Right ventricle myocardium inferior (tissue), 1 donor: ENCODE measurements at regions not wholly inside any gene's neighbourhood (a gene's known extent, or its start where the extent isn't known, plus 50 kb on each side); places are given as distances from the start of the nearest gene placed in this dataset.
"Not testable (repeated sequence)": the region's sequence is repeated elsewhere in the genome, so short reads cannot be mapped to it uniquely, and the experiment has no call there.

Experiments used
- ATAC-seq: fragments of 200-7000 bp; cut with Tn5 transposase; one replicate; pipeline ENCODE4 v1.9.1; 2020; ENCODE audit warnings: mild to moderate bottlenecking, moderate library complexity
- DNase-seq: peaks from one replicate; pipeline ENCODE4 v3.0.0; 2021; ENCODE audit errors: missing footprints
- intact Hi-C: fragments of 100-400 bp; cut with DNase I; formaldehyde crosslinking; loops from one replicate; pipeline ENCODE4 v1.11.0; 2022
- donor health status: DM: no; HTN: yes; CAD: no; lungs with severe emphysema.

DNA sequence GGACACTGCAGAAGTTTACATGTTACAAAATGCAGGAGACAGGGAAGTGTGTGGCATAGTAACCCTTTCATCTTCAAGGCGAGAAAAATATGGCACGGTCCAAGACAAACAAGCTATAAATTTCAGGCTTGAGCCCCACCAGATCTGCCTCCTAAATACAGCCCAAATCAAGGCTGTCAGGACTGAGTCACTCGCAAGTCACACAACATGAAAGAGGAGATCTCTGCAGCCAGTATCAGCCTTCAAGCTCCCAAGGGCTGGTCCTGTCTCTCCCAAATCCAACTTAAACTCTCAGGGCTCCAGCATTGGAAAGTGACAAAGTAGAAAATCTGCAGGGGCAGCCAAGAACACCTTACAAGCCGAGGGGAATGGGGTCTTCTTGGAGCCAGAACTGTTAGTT, 106.3 kb upstream of the GATA6 start:
- intact Hi-C loops: no loop called here
- no peak for DNase-seq
- ATAC-seq: no peak

DNA sequence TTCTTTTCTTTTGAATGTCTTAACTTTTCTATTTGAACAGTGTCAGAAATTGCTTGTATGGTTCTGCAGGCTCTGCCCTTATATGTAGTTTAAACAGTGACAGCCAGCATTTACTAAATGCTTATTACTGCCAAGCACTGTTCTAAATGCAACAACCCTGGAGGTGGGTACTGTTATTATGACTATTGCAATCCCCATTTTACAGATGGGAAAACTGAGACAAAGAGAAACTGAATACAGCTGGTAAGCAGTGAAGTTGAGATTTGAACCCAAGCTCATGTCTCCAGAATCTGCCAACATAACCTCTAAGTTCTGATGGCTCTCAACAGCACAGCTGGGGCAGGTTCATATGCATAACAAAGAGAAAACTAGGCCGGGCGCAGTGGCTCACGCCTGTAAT, 105.7 kb upstream of the GATA6 start:
- intact Hi-C loops: no loop called here
- no peak for DNase-seq
- no peak for ATAC-seq

DNA sequence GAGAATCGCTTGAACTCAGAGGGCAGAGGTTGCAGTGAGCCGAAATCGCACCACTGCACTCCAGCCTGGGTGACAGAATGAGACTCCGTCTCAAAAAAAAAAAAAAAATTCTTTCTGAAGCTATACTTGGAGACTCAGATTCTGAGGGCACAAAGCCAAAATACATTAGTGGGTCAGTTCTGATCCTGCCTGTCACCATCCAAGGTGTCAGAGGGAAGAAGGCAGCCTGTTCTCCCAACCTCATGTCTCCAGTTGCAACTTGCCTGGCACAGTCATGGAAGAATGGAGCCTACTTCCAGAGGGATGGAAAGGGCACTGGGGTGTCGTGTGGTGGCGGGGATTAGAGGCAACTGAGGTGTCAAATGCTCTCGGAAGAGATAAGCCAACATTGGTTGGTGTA, 104.8 kb upstream of the GATA6 start:
- ATAC-seq (no peak), DNase-seq (no peak)
- intact Hi-C loops: no loop called here

DNA sequence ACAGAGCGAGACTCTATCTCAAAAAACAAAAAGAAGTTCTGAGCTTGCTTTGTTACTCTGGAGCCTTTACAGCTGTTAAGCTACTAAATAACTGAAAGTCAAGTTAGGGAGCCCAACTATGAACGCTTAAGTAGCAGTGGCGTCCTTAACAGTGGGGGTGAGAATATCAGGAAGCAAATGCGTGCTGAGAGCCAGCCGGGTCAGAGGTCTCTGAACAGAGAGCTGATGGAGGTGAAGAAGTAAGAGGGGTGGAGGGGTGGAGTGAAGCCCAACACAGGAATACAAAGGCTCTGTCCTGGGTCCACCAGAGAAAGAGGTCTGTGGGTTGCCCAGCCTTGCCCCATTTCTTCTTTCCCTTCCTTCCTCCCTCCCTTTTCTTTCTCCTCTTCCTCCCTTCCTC, 104.1 kb upstream of the GATA6 start:
- DNase-seq (no peak), ATAC-seq (no peak)
- intact Hi-C loops: no loop called here

DNA sequence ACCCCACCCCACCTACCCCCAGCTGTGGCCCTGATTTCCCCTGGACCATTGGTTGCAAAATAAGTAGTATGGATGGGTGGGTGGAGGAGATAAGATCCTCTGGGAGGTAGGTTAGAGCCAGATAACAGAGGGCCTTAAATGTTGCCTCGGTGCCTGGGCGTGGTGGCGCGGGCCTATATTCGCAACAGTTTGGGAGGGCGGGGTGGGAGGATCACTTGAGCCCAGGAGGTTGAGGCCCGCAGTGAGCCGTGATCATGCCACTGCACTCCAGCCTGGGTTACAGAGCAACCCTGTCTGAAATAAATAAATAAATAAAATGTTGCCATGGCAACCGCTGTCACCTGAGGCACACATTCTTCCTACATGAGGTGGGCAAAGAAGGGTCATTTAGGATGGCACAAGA, 103.3 kb upstream of the GATA6 start:
- ATAC-seq: no peak
- DNase-seq: no peak
- intact Hi-C loops: no loop called here

DNA sequence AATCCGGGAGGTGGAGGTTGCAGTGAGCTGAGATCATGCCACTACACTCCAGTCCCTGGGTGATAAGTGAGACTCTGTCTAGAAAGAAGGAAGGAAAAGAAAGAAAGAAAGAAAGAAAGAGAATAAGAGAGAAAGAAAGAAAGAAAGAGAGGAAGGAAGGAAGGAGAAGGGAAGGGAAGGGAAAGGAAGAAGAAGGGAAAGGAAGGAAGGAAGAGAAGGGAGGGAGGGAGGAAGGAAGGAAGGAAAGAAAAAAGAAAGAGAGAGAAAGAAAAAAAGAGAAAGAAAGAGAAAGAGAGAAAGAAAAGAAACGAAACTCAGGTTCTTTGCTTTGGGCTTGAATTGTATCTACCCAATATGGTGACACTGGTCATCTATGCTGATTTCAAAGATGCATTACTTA, 102.3 kb upstream of the GATA6 start:
- ATAC-seq (no peak), DNase-seq (no peak)
- intact Hi-C loops: no loop called here

DNA sequence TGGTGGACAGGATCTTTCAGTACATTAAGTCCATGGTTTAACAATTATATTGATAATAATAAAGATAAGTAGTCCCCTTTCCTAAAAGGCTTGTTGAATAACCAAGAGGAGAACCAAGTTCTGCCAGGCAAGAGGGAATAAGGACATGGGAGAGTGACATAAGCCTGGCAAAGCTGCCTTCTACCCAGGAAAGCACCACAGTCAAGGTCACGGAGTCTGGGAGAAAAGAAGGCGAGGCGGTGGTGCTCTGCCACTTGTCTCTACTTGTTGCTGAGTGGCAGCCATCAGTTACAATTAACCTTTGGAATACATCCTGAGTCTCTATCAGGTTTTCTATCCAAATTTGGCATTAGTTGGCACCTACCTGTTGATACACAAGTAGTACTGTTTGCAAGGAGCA, 101.7 kb upstream of the GATA6 start:
- ATAC-seq: no peak
- DNase-seq: no peak
- intact Hi-C loops: no loop called here

DNA sequence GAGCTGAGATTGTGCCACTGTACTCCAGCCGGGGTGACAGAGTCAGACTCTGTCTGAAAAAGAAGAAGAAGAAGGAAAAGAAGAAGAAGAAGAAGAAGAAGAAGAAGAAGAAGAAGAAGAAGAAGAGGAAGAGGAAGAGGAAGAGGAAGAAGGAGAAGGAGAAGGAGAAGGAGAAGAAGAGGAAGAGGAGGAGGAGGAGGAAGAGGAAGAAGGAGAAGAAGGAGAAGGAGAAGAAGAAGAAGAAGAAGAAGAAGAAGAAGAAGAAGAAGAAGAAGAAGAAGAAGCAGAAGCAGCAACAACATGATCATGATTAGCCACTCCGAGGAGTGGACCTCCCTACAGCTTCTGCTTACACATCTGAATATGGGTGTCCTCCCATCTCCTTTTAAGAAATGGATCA, 100.6 kb upstream of the GATA6 start:
- intact Hi-C loops, DNase-seq, ATAC-seq: not testable (repeated sequence)

DNA sequence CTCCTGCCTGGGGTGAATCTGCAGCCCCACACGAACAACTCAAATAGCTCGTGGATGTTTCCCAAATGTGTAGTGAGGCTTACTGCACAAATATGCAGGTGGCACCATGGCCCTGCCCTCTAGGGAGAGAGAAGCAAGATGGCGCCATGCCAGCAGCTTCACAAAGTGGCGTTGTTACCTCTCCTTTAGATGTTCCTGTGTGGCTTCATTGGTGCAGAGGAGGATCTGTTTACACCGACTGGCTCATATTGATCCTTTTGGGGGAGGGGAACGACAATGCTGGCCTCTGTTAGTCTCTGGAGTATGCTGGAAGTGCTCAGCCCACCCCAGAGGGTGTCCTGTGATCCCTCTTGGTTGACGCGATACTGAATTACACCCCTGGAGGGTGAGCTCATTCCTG, 99.5 kb upstream of the GATA6 start:
- intact Hi-C loops: no loop called here
- DNase-seq (no peak), ATAC-seq (no peak)

DNA sequence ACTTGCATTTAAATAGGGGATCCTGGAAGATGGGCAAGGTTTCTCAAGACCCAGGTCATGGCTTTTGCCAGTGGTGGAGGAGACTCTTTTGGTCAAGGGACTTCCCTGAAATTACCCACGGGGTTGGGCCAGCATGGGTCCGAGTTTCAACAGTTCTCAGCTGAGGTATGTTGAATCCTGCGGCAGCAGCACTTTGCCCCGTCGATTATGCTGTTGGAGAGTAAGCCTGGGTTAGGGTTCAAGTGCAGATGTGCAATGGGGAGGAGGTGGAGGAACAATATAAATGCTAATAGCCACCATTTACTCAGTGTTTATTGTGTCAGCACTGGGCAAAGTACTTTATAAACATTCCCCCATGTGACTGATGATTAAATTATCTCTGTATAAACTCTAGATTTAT, 96.0 kb upstream of the GATA6 start:
- intact Hi-C loops: no loop called here
- no peak for ATAC-seq
- DNase-seq: no peak

DNA sequence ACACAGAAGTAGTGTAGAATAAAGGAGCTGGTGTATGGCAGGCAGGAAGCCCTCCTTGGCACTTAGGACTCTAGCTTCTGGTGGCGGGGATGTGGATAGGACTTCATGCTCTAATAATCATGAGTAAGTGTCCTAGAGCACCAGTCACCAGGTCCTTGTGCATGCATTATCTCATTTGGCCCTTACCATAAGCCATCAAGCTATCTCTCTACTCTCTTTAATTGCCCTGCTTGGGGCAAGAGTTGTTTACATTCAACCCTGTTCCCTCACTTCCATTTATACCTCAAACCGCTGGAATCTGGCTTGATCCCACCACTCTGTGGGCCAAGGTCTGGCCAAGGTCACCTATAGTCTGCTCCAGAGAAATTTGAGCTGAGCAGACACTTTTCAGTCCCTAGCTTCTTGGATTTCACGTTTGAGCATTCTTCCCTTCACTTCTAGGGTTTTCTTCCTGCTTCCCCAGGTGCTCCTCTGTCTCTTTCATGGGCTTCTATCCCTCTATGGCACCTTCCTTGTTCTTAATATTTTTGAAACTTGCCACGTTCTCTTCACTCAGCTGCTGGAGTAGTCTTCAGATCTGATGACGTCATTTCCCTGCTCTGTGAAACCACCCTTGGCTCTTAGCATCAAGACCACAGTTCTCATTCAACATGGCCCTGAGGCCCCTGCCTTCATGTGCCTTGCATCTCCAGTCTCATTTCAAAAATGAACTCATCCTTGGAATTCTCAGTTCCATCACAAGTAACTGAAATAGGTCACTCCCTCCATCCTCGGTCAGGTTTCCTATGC, 94.9 kb upstream of the GATA6 start:
- intact Hi-C loops: no loop called here
- ATAC-seq (no peak), DNase-seq (no peak)

DNA sequence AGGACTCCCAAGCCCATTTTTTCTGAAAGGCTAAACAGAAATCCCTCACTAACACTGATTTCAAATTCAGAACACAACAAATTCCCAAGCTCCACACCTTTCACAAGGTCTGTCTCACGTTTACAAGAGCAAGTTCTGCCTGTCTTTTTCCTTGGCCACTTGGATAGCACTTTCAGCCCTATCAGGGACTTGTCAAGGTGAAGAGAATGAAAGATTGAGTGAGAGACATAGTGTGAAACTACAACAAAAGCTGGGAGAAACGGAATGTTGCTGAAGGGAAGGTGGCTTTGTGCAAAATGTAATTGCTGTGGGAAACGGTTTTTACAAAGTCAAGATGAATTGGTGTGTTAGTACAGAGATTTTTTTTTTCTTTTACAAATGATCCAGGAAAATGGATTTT, 89.4 kb upstream of the GATA6 start:
- DNase-seq: no peak
- intact Hi-C loops: no loop called here
- ATAC-seq: no peak

DNA sequence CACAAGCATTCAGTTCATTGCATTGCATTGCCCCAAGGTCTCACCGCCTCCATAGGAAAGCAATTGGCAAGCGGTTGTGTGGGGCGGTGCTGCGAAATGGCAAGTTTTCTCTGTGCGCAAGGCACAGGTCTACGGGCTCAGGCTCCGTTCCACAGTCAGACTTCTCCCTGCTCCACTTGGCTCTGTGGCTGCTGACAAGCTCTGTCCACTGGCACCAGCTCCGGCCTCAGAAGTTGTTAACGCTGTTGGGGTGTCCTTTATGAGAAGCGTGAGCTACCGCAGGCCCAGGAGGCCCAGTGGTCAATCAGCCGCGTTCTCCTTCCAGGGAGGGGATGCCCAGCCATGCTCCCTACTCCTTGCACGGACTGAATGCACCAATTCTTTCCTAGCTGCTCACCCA, 87.0 kb upstream of the GATA6 start:
- DNase-seq: no peak
- ATAC-seq: peak; percentile 67
- intact Hi-C loops: no loop called here

DNA sequence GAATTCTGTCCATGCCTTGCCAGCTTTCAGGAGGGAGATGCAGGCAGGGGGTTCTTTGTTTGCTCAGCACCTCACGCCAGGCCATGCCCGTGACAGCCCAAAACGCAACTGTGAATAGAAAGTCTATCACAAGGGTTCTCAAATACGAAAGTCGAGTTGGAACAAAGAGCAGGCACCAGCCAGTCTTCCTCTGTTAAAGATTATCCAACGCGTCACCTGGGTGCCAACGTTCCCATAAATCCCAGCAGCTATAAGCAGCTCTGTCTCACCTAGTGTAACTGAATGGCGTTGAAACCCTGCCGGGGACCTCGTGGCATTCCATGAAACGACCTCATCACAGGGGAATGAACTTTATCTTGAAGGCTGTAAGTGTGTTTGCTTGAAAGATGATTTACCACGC, 84.8 kb upstream of the GATA6 start:
- intact Hi-C loops: no loop called here
- ATAC-seq (peak; percentile 65), DNase-seq (no peak)

DNA sequence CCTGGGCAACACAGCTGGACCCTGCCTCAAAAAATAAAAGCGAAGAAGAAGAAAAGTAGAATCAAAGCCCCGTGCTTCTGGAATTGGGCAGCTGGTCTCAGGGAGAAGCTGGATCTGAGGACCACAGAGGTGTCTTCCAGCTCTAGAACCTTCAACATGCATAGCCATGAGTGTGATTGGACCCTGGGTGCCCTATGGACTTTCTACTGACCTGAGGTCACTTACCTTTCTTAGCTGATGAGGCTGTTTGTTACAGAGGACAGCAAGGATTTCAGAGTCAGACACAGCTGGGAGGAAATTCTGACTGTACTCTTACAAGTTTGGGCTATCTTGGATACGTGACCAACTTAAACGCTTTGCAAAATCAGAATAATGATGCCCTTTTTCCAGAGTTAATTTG, 82.4 kb upstream of the GATA6 start:
- no peak for ATAC-seq
- no peak for DNase-seq
- intact Hi-C loops: no loop called here

DNA sequence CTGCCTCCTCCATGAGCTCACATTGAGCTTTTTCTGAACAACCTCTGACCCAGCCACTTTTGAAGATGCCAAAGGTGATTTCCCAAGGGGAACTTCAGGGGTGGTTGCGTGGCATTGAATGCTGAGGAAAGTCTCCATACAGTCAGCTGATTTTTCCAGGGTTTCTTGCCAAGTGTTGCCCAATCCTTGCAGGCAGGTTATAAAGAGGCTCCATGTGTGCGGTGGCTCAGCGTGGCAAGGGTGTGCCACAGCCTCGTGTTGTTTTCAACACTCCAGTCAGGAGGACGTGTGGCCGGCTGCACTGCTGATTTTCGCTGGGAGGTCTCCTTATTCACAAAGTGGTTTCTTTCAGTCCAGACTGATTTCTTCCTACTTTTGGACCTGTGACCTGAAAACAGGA, 81.4 kb upstream of the GATA6 start:
- DNase-seq (no peak), ATAC-seq (peak; percentile 56)
- intact Hi-C loops: loop anchor here (2.0 kb wide), 2 partner anchors 75 to 89 kb away; no protein-coding TSS in a partner anchor

DNA sequence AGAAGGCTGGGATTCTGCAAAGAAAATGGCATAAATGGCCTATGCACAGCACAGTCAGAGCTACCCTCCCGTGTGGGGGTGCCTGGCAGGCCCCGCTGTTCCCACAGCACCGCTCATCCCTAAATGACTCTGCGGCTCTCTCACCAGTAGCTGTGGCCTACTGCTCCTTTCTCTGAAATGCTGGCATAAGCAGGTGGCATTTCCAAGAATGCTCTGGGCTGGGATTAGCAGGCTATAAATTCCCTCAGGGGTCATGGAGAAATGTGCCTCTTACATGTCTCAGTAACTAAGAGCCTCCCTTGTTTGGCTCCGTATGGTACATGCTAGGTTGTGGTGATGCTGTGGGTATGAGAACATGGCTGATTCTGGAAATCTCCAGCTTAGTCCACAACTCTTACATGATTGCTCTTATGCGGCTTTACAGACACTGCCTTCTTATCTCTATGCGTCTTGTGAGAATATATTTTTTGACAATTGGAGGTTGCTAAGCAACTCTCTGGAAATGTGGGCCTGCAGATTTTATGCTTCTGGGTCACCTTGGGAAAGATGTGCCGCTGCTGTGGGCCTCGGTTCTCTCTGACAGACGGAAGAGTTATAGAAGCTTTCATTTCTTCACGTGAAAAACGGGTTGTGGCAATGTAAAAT, 80.3 kb upstream of the GATA6 start:
- ATAC-seq (peak; percentile 33), DNase-seq (no peak)
- intact Hi-C loops: loop anchor here (2.0 kb wide), 2 partner anchors 74 to 90 kb away; no protein-coding TSS in a partner anchor

DNA sequence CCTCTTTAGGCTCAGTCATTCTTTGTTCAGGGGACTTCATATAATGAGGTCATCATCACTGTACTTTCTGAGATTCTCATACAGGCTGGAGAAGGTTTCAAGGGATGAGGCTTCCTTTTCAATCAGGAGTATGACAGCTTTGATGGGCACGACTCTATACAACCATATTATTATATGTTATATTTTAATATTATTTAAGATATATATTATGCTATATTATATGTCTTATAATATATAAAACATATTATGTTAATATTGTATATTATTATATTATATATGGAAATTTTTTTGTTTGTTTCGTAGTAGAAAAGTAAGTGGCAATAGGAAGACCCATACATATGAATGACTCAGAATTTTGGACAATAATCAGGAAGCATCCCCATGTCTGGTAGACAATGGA, 78.0 kb upstream of the GATA6 start:
- intact Hi-C loops: no loop called here
- DNase-seq (no peak), ATAC-seq (no peak)

DNA sequence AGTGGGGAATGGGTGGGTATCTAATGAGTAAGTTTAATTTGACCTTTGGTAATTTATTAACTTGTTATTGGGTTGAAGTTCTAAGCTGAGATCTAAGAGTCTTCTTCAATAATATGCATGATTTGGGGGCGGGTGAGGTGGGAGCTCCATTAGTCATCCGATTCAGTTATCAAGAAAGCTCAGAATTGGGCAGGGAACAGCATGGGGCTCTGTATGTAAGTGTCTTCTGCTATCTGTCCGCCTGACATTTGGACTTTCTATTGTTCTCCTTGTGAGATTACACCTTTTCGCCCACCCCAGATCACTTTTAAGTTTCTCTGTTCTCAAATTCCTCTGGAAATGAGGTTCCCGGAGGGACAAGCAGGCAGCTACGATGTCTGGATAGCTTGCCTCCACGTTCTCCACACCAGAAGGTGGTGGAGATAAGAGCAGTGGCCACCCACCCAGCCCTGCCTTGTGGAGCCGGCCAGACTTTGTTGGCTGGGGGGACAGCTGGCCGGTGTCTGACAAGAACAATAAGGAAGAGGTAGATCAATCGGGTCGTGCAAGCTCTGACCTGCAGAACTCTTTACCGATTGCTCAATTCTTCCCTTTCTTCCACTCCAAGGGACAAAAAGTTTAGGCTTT, 75.5 kb upstream of the GATA6 start:
- ATAC-seq (no peak), DNase-seq (no peak)
- intact Hi-C loops: no loop called here

DNA sequence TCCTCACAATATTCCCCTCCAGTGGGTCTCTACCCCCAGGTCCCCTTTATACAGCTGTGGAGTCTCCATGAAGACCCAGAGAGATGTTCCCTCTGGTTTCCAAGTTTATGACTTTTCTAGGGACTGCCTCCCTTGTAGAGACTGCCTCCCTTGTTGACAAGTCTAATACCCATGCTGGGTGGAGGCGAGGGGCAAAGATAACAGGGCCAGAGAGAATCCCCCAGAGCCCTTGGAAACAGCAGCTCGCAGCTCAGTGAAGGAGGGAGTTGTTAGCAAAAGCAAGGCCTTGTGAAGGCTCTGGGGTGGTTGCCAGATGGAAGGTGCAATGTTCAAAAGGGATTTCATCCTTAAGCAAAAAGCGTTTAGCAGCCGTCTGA, 75.0 kb upstream of the GATA6 start:
- no peak for ATAC-seq
- DNase-seq: no peak
- intact Hi-C loops: no loop called here
